HCEC 1CT (cell line): ENCODE measurements at regions not wholly inside any gene's neighbourhood (a gene's known extent, or its start where the extent isn't known, plus 50 kb on each side); places are given as distances from the start of the nearest gene placed in this dataset.
A peak's percentile ranks its signal among the peaks of the same experiment; 100 is the strongest.

Experiments
- DNase-seq: peaks from one replicate; pipeline ENCODE4 v3.0.0-alpha.2; 2017

DNA sequence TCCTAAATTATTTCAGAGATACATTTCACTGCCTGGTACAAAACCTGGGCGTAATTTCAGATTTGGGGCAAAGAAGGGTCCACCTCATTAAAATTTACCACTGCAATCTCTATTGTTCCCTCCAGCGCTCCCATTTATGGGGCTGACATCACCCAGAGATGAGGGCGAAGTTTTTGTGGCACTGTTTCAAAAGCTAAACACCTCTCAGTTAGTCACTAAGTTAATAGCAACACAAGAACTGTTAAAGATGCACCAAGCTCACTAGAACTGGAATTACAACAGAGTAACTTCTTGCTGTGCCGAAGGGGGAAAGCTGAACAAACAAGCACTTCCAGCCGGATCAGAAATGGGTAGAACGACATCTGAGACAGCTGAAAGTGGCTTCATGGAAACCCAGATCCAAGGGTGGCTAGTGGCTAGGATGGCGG, 179.4 kb downstream of the GATA3 start:
- DNase-seq = no peak

DNA sequence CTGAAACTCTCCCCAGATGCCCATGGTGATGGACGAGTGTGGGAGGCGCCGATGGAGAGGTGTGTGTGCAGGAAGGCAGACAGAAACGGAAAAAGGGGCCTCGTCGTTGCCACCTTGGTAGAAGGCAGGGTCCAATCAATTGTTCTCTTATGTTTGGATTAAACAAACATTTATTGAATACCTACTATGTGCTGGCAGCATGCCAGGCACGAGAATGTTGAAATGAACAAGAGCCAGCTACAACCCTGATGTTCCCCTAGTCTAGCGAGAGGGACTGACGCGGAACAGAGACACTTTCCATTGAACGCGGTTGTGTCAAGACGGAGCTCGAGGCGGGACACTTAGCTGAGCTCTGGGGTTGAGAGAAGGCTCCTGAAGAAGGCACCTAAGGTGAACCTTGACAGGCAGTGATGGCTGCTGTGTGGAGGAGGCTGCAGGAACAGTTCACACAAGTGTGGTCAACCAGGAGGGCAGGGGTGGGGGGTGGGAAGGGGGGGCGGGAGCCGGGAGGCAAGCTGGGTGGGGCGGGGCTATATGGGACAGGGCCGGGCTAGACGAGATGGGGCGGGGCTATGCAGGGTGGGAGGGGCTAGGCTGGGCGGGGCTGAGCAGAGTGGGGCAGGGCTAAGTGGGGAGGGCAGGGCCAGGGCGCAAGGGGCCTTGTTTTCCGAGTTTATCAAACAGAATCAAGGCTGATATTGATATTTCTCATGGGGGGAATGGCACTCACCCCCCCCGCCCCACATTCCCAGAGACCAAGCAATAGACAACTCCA, 181.0 kb downstream of the GATA3 start:
- no peak for DNase-seq

DNA sequence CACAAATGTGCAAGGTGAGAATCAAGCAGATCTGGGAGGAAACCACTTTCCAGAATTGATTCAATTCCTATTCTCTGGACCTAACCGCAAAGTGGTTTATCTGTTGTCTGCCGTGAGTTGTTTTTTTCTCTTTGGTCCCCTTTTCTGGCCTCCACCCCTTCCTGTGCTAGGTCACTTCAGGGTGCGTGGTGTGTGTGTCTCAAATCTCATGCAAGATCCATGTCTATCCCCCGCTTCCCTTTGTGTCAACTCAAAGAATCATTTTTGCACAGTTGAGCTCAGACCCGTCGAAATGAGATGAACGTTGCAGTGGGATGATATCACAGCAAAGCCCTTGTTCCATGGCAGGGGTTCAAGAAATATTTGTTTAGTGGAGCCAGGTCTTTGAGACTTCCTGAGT, 184.5 kb downstream of the GATA3 start:
- DNase-seq = no peak

DNA sequence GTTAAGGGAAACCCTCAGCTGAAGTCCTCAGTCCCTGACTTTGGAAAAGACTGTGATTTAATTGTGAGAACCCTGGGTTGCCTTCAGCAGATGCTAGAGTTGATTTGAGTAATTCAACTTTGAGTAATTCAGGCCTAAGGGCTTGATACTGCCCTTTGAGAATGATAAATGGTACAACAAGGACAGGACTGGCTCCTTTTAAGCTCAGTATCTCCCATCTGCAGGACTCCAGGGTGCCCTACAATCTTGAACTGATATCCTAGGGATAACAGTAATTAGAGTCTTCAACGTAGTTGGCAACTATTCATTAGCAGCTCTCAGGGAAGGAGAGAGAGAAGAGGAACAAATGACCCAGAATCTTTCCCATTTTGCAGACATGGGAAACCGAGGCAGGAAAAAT, 186.4 kb downstream of the GATA3 start:
- no peak for DNase-seq

DNA sequence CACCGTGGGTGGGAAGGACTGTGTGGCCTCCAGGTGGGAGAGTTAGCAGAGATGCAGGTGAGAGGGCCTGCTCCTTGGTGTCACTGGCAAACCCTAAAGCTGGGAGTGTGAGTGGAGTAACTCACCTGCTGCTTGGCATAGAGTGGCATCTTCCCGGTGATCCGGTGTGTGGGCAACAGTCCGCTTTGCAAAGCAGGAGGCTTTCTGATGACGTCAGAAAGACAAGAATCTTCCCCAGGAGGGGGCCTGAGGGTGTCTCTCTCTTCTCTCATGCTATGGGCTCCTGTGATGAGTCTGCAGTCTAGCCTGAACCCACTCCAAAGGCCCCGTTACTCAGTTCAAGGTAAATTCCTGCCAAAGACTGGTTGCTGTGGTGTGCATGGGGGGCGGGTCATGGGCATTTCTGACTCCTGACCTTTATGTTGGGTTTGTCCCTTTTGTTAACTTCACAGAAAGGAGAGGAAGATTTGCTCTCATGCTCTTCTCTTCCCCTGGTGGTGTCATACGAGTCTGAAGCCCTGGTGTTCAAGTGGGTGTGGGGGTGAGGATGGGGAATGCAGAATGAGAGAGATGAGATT, 187.9 kb downstream of the GATA3 start:
- no peak for DNase-seq

DNA sequence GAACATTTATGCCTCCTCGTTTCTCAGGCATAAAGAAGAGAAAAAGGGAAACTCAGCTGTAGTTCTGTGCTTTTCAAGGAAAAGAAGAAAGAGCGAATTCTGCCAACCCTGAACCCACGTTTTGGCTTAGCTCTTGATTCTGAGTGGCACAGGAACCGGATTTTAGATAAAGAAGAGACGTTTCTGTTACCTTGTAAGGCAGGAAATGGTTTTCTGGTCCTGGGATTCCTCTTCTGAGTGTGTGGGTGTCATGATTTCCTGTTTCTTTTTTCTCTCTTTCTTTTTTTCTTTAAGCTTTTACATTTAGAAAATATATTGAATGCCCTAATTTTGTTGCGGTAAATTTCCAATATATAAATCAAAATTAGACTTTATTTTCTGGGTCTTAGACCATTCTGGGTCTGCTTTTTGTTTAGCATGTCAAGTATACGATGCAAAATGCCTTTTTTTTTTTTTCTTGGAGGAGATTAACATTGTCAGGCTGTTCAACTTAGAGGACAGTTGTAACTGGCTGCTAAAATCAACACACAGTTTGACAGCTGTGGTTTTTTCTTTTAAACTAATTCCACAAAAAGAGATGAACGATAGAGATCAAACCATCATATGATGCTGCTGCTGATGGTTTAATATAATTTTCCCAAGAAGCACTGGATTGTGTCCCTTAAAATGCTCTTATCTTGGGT, 190.8 kb downstream of the GATA3 start:
- no peak for DNase-seq

DNA sequence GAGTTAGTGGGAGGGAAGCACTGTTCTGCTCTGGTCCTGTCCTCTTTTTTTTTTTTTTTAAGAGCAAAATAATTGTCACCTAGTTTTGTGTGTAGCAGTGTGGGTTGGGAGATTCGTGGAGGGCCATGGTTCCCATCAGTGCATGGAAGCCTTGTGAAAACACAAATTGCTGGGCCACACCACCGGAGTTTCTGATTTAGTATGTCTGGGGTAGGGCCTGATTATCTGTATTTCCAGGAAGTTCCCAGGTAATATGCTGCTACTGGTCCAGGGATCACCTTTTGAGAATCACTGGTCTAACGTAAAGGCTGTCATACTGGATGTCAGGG, 191.3 kb downstream of the GATA3 start:
- DNase-seq = no peak

DNA sequence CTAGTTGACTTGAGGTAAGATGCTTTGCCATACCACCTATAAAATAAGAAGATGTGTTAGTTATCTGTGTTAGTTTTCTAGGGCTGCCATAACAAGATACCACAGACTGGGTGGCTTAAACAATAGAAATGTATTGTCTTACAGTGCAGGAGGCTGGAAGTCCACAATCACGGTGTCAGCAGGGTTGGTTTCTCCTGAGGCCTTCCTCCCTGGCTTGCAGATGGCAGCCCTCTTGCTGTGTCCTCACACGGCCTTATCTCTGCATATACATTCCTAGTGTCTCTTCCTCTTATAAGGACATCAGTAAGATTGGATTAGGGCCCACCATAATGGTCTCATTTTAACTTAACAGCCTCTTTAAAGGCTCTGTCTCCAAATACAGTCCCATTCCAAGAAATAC, 192.1 kb downstream of the GATA3 start:
- no peak for DNase-seq

DNA sequence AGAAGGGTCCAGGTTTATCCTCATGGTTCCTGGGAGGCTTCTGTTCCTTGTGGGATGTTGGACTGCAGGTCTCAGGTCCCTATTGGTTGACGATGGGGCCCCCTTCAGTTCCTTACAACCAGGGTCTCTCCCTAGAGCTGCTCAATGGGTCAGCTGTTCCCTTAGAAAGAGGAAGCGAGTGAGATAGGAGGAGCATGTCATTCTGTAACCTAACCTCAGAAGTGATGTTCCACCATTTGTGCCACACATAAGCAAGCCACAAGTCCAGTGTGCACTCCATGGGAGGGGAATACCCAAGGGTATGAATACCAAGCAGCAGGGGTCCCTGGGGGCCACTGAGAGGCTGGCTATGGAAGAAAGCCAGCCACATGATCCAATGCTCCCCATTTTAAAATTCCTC, 192.7 kb downstream of the GATA3 start:
- DNase-seq = no peak

DNA sequence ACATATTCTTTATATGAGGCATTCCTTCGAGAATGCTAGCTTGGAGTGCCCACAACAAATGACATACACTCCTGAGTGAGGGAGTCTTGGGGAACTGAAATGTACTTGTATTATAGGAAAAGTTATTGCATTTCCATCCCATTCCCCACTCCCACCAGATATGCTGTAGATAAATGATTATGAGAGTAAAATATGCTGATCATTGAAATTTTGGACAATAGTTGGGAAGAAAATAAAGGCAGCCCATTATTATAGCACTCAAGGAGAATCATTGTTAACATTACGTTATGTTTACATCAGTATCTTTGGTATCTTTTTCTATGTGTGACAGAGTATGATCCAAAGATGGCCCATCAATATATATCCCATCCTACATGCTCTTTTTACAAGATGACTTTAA, 194.4 kb downstream of the GATA3 start:
- no peak for DNase-seq

DNA sequence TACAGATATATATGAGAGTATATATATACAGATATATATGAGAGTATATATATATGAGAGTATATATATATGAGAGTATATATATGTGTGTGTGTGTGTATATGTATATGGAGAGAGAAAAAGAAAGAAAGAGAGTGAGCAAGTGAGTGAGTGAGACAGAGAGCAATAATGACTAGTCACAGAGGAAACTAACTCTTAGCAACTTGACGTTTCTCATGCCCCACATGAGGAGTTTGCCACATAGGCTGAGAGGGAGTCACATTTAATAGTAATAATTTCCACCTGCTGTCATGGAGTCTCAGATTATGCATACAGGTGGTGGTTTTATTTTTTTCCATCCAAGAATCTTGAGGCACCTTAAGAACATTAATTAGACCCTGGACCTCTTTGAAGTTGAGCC, 199.9 kb downstream of the GATA3 start:
- DNase-seq = no peak

DNA sequence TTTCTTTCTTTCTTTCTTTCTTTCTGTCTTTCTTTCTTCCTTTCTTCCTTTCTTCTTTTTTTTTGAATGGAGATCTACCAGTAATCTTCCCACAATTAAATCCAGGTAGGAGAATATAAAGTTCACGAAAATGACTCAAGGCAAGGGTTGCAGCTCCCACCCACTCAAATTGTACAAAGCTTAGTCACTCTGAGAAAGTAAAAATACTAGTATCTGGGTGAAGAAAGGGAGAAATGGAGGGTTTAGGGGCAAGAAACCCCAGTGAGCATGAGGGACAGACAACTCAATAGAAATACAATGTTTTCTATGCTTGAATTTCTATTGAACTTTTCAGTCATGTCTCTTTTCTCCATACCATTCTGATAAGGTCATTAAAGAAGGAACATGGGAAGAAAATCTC, 200.8 kb downstream of the GATA3 start:
- no peak for DNase-seq

DNA sequence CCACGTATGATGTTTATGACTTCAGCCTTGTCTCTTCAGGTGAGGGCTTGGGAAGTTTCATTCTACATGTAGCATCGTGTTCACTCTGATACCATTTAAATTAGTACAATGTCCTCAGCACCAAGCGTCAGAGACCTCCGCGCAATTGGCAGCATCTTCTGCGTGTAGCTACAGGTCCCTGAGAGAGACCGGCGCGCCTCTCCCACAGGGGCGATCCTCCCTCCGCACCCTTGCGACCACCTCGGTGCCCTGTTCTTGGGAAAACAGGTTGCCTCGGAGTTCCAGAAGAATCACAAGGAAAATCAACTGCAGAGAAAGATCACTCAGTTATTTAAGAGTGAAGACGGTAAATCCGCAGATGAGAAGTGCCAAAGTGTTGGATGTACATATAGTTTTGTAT, 206.2 kb downstream of the GATA3 start:
- DNase-seq = no peak

DNA sequence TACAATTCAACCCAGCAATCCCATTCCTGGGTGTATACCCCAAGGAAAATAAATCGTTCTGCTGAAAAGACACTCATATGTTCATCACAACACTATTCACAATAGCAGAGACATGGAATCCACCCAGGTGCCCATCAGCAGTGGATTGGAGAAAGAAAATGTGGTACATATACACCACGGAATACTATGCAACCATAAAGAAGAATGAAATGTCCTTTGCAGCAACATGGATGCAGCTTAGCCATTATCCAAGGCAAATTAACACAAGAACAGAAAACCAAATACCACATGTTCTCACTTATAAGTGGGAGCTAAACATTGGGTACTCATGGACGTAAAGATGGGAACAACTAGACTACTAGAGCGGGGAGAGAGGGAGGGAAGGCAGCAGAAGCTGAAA, 207.8 kb downstream of the GATA3 start:
- no peak for DNase-seq

DNA sequence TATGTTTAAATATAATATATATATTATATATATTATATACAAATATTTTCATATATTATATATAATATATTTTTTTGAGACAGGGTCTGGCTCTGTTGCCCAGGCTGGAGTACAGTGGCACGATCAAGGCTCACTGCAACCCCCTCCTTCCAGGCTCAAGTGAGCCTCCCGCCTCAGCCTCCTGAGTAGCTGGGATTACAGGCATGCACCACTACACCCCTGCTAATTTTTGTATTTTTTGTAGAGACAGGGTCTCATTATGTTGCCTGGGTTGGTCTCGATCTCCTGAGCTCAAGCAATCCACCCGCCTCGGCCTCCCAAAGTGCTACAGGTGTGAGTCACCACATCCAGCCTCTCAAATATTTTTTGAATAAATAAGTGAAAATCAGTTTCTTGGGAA, 215.5 kb downstream of the GATA3 start:
- DNase-seq = no peak

DNA sequence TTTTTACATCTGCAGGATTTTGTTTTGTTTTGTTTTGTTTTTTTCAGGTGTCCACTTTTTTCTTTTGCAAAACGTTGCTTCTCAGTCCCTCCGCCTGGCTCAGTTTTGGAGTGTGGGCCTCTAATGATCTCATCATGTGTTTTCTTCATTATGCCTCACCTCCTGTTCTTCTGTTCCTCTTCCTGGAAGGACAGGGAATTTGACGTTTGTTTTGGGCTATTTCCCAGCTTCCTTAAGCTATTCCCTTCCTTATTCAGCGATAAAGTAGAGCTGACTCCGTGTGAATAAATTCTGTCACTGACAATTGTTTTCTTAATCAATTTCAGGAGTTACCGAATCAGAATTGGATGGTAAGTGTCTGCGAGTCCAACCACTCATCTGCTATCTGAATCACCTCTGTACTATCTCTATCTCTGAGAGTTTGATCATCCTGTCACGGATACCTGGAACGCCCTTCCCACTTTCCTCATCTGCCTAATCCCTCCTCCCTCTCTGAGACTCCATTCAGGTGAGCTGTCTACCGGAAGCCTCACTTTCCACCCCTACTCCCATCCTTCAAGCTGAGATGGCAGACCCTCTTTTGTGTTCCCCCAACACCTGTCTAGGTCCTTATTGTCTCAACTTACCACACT, 218.4 kb downstream of the GATA3 start:
- no peak for DNase-seq

DNA sequence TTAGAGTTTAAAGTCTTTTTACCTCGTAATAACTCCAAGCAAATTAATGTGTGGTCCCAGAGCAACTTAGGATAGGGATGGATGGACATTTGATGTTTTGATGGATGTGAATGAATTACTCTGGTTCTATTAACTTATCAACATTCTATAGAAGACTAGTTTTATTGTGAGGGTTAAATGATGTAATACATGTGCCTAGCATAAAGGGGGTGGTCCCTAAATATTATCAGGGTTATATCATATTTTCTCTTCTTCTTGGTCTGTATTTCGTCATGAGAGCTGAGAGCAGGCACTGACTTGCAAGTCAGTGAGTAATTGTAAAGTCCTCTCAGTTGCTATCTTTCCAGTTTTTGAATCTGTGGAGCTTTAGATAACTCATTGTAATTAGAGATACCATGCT, 219.3 kb downstream of the GATA3 start:
- DNase-seq = no peak

DNA sequence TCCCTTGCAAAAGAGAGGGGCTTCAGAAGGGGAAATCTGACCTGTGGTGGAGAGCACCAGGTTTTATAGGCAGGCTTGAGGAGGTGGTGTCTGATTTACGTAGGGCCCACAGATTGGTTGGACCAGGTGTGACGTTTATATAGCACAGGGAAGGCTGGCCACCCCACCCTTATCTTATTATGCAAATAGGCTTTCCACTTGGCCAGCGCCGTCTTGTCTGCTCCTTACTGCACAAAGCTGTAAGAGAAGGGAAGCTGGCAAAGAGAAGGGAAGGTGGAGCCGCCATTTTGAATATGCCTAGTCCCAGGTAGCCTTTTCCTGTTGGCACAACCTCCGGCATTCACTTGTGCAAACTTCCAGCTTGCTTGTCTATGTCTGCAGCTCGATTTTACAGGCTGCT, 221.4 kb downstream of the GATA3 start:
- no peak for DNase-seq

DNA sequence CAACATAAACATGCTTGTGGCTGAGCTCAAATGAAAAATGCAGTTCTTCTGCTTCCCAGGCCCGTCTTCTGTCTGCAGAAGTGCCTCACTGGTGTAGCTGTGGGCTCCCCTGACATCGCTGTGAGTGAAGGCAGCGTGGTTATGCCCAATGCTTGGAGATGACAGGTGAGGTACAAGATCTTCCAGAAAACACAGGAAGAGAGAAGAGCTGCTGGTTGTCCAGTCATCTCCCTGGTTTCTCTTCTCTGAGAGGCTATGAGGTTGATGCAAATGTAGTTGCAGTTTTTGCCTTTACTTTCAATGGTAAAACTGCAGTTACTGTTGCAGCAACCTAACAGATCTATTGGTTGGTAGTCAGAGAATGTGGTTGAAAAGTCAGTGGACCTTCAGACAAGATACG, 223.6 kb downstream of the GATA3 start:
- DNase-seq = no peak

DNA sequence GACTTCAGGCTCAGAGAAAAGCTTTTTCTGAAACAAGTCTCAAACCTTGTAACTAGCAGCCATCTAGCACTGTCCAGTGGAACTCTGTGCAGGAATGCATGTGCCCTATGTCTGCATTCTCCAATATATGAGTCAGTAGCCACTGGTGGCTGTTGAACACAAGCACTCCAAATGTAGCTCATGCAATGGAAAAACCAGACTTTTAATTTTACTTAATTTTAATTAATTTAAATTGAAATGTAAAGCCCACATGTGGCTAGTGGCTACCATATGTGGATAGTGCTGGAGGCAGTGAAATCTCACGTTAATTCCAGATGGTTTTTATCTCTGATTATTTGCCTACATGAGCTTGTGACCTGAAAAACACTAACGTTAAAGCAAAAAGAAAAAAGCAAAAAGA, 225.1 kb downstream of the GATA3 start:
- DNase-seq = peak; percentile 2

DNA sequence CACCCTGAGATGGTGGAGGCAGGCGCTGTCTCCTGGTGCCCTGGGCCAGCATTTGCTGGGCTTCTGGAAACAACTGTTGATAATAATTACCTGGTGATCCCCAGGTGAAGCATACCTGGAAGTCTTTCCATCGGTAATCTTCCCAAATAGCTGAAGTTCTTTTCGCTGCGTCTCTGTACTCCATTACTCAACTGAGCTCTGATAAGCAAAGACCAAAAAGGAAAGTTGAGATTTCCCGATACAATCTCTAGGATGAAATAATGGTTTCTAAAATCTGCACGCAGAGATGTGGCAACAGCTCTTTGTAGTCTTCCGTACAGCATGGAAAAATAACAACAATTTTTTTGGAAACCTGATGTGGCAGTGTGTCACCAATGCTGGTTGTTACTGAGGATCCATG, 226.5 kb downstream of the GATA3 start:
- DNase-seq = no peak

DNA sequence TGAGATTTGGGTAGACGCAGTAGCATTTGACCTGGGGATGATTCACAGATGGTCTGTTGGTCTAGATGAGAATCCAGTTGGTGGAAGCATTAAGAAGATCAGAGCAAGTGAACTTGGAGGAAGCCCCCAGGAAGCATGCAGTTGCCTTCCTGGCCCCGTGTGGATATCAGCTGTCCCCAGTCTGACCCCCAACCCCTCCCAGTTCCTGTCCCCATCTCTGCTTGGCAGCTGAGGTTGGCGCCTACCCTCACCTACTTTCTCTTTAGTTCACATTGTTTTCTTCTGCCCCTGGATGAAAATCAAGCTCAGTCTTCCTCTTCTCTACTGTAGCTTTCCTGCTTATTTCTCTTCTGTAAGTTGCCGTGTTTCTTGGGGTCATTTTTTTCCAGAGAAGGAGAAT, 227.9 kb downstream of the GATA3 start:
- no peak for DNase-seq

DNA sequence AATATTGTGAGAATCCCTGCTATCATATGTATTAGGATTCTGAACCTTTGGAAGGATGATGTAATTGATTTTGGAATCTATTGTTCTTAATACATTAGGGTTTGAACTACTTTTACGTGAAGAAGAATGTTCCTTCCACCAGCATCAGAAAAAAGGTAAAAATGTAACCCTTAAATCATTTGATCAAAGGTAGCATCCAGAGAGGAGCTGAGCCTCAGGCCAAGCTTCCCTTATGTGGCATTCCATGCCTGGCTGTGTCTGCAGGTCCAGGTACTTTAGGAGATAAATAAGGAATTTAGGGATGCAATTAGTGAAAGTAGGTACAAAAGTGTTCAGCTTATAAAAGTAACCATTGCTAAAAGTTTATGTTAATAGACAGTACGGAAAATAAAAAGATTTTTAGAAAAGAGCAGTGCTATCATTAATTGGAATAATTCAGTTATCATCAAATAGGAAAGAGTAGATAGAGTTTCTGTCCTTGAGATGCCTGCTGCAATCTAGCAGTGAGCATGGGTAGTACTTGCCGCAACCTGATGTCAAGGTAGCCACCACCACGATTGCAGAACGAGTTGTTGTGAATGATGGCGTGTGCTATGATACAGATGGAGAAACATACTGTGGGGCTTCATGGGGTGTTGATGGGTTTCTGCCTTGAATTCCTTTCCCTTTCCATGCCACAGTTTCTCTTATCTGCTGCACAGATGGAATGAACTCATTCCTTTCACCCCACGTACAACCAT, 228.8 kb downstream of the GATA3 start:
- no peak for DNase-seq
